ENCODE measurements at regions not wholly inside any gene's neighbourhood (a gene's known extent, or its start where the extent isn't known, plus 50 kb on each side); places are given as distances from the start of the nearest gene placed in this dataset.

GRCh38 chr16:64579712-64580111 is 542.2 kb downstream of the CDH11 start:
- TF ChIP-seq CTCF (IDR thresholded peaks at IDR 0.05) (no peak), POLR2A (IDR thresholded peaks at IDR 0.05) (no peak)

Measured in stomach (tissue), 4 donors.